Caco-2 (cell line): ENCODE measurements at regions not wholly inside any gene's neighbourhood (a gene's known extent, or its start where the extent isn't known, plus 50 kb on each side); places are given as distances from the start of the nearest gene placed in this dataset.

Experiments
- BruUV-seq: library from RNA; stranded (reverse); fragments of 400-500 nt; replicated peaks from 2 replicates; lab custom pipeline; 2021; lab: Mats Ljungman, UMichigan
- CTCF ChIA-PET: fragments of 300-600 bp; sonication (Branson Sonifier 250); formaldehyde crosslinking; loops from one replicate; lab custom pipeline; 2022; ENCODE audit warnings: antibody characterized with exemption; lab: Charles Lee
- POLR2A ChIA-PET: fragments of 300-600 bp; sonication (Branson Sonifier 250); formaldehyde crosslinking; loops from one replicate; lab custom pipeline; 2022; ENCODE audit warnings: antibody characterized with exemption; lab: Charles Lee
- DNase-seq, 2 experiments: peaks; one replicate each; pipeline versions ENCODE4 v3.0.0 to v3.0.0-alpha.2; 2020 to 2022
- H3K27me3 ChIP-seq: replicated peaks from 2 replicates; pipeline ENCODE4 v1.6.0; 2011; ENCODE audit warnings: low read length; ENCODE audit not compliant: control insufficient read depth, insufficient read depth
- H3K36me3 ChIP-seq: 2 replicates; pipeline ENCODE4 v1.5.1; 2011; ENCODE audit warnings: low read length; ENCODE audit not compliant: control insufficient read depth, insufficient read depth
- H3K4me1 ChIP-seq: fragments of 250-450 bp; sonication (Bioruptor Pico); 2 replicates; pipeline ENCODE4 v1.5.1; 2020; ENCODE audit warnings: mild to moderate bottlenecking
- H3K4me3 ChIP-seq: 2 replicates; pipeline ENCODE4 v1.5.1; 2011; ENCODE audit warnings: low read depth, mild to moderate bottlenecking, control low read depth, low read length
- H3K9me3 ChIP-seq: fragments of 250-450 bp; sonication (Bioruptor Pico); 2 replicates; pipeline ENCODE4 v1.5.1; 2020; ENCODE audit warnings: mild to moderate bottlenecking, moderate library complexity
- H3K27ac Mint-ChIP-seq: one replicate; pipeline ENCODE4 v1.8.0; 2022; ENCODE audit warnings: mixed read lengths; ENCODE audit not compliant: unreplicated experiment
- H3K27me3 Mint-ChIP-seq: one replicate; pipeline ENCODE4 v1.8.0; 2022; ENCODE audit warnings: mixed read lengths; ENCODE audit not compliant: insufficient read depth, unreplicated experiment
- H3K36me3 Mint-ChIP-seq: one replicate; pipeline ENCODE4 v1.8.0; 2022; ENCODE audit warnings: mild to moderate bottlenecking, mixed read lengths; ENCODE audit not compliant: insufficient read depth, unreplicated experiment
- H3K4me1 Mint-ChIP-seq: one replicate; pipeline ENCODE4 v1.8.0; 2022; ENCODE audit warnings: low read depth, mixed read lengths; ENCODE audit not compliant: unreplicated experiment
- H3K4me3 Mint-ChIP-seq: one replicate; pipeline ENCODE4 v1.8.0; 2022; ENCODE audit warnings: mild to moderate bottlenecking, moderate library complexity, mixed read lengths; ENCODE audit not compliant: unreplicated experiment
- H3K9me3 Mint-ChIP-seq: one replicate; pipeline ENCODE4 v1.8.0; 2022; ENCODE audit warnings: mixed read lengths; ENCODE audit not compliant: unreplicated experiment
- CTCF ChIP-seq, 2 experiments: fragments of 200-600 bp in 1 of 2; IDR thresholded peaks; 1 replicate in 1 of 2; 2 replicates in 1 of 2; pipeline versions ENCODE4 v1.5.1 to v1.8.0; 2011 to 2022; ENCODE audit warnings: antibody characterized with exemption in 1 of 2, control low read depth in 1 of 2, inconsistent platforms in 1 of 2, low read depth in 1 of 2, low read length in 1 of 2, mild to moderate bottlenecking in 1 of 2, moderate library complexity in 1 of 2; ENCODE audit not compliant: insufficient read depth in 1 of 2, severe bottlenecking in 1 of 2, unreplicated experiment in 1 of 2
- intact Hi-C: fragments of 100-400 bp; cut with micrococcal nuclease; formaldehyde crosslinking; loops from one replicate; pipeline ENCODE4 v1.10.0; 2022; ENCODE audit not compliant: unreplicated experiment

DNA sequence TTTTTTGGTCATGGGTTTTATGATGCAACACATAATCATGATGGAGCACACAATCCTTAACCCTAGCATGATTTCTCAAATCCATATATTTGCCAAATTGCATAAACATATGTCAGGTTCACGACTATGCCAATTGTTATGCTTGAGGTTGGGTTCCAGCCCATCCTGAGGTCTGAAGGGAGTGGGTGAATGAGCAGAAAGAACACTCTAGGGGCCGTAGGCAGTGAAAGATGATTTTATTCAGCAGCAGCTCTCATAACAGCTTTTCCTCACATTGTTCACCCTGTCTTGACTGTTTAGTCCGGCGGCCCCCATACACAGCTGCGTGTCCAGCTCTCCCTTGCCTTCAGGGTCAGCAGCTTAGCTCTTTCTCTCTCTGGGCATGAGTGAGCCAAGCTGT, 627.7 kb downstream of the PLA2G4A start:
- ChIA-PET POLR2A (no interaction called here), CTCF (no interaction called here)
- no TSS peak for BruUV-seq
- no peaks in the 10 kb centered on the region for H3K9me3 ChIP-seq
- H3K27me3 ChIP-seq: no peaks in the 10 kb centered on the region
- Mint-ChIP-seq H3K4me3 (no peak overlapping the region), H3K36me3 (no peaks in the 10 kb centered on the region), H3K9me3 (no peaks in the 10 kb centered on the region), H3K27me3 (no peaks in the 10 kb centered on the region), H3K27ac (no peak overlapping the region), H3K4me1 (peaks cover 8% of the 10 kb centered on the region)
- no peaks in the 10 kb centered on the region for H3K36me3 ChIP-seq
- no peak for DNase-seq
- intact Hi-C loops: no loop called here
- TF ChIP-seq CTCF (IDR thresholded peaks at IDR 0.05; ENCODE audit: insufficient read depth in 1 of 2, low read depth in 1 of 2, low read length in 1 of 2, severe bottlenecking in 1 of 2, unreplicated experiment in 1 of 2): no peak
- H3K4me3 ChIP-seq: no peak overlapping the region
- H3K4me1 ChIP-seq: peaks cover 15% of the 10 kb centered on the region; the same call in 1 of the 2 replicates

DNA sequence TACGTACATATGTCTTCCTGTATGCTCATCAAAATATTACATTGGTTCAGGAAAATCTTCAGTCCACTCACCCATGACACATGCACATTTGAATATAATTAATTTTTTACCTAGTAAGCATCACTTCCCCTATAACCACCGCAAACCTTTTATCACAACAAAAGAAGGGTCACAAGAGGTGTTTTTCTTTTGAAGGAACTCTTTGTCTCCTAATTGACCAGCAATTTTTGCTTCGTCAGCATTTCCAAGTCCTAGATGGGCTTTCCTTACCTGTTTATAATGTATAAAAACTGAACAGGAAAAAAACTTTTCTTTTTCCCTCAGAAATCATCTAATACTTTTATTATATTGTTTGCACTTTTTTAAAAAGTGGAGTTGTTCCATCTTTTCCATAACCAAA, 631.3 kb downstream of the PLA2G4A start:
- no peak for DNase-seq
- H3K27me3 Mint-ChIP-seq: no peaks in the 10 kb centered on the region
- no peaks in the 10 kb centered on the region for H3K4me1 Mint-ChIP-seq
- no peaks in the 10 kb centered on the region for H3K4me1 ChIP-seq
- H3K9me3 ChIP-seq: no peaks in the 10 kb centered on the region
- no peak overlapping the region for H3K4me3 ChIP-seq
- TF ChIP-seq CTCF (IDR thresholded peaks at IDR 0.05; ENCODE audit: insufficient read depth in 1 of 2, low read depth in 1 of 2, low read length in 1 of 2, severe bottlenecking in 1 of 2, unreplicated experiment in 1 of 2): no peak
- H3K27ac Mint-ChIP-seq: no peak overlapping the region
- H3K4me3 Mint-ChIP-seq: no peak overlapping the region
- no peaks in the 10 kb centered on the region for H3K36me3 Mint-ChIP-seq
- intact Hi-C loops: no loop called here
- BruUV-seq: no TSS peak
- peaks cover 11% of the 10 kb centered on the region for H3K9me3 Mint-ChIP-seq
- H3K27me3 ChIP-seq: no peaks in the 10 kb centered on the region
- POLR2A ChIA-PET: no interaction called here
- no peaks in the 10 kb centered on the region for H3K36me3 ChIP-seq
- CTCF ChIA-PET: no interaction called here

DNA sequence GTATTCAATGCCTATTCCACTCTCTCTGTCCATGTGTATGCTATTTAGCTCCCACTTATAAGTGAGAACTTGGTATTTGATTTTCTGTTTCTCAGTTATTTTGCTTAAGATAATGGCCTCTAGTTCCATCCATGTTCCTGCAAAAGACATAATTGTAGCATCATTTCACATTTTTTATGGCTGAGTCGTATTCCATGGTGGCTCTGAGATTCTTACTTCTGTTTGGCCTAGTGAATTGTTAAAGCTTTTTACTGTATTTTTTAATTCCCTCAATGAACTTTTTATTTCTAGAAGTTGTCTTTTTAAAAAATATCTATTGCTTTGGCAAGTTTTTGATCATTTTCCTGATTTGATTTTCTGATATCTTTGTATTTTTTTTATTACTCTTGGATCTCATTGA, 635.6 kb downstream of the PLA2G4A start:
- Mint-ChIP-seq H3K27me3 (no peaks in the 10 kb centered on the region), H3K9me3 (peaks cover 11% of the 10 kb centered on the region), H3K27ac (no peak overlapping the region), H3K4me3 (no peak overlapping the region), H3K4me1 (no peaks in the 10 kb centered on the region), H3K36me3 (no peaks in the 10 kb centered on the region)
- H3K4me1 ChIP-seq: no peaks in the 10 kb centered on the region
- no peaks in the 10 kb centered on the region for H3K36me3 ChIP-seq
- intact Hi-C loops: no loop called here
- POLR2A ChIA-PET: no interaction called here
- no peak overlapping the region for H3K4me3 ChIP-seq
- DNase-seq: no peak
- no peak for TF ChIP-seq CTCF (IDR thresholded peaks at IDR 0.05; ENCODE audit: insufficient read depth in 1 of 2, low read depth in 1 of 2, low read length in 1 of 2, severe bottlenecking in 1 of 2, unreplicated experiment in 1 of 2)
- CTCF ChIA-PET: no interaction called here
- H3K9me3 ChIP-seq: no peaks in the 10 kb centered on the region
- BruUV-seq: no TSS peak
- no peaks in the 10 kb centered on the region for H3K27me3 ChIP-seq
